ENCODE measurements at regions not wholly inside any gene's neighbourhood (a gene's known extent, or its start where the extent isn't known, plus 50 kb on each side); places are given as distances from the start of the nearest gene placed in this dataset.
"Not testable (repeated sequence)": the region's sequence is repeated elsewhere in the genome, so short reads cannot be mapped to it uniquely, and the experiment has no call there.

- FAIRE-seq, result peak; percentile 78
Observed at GRCh38 chrX:40788698-40789097, 53.4 kb upstream of the MED14 start.

DNA sequence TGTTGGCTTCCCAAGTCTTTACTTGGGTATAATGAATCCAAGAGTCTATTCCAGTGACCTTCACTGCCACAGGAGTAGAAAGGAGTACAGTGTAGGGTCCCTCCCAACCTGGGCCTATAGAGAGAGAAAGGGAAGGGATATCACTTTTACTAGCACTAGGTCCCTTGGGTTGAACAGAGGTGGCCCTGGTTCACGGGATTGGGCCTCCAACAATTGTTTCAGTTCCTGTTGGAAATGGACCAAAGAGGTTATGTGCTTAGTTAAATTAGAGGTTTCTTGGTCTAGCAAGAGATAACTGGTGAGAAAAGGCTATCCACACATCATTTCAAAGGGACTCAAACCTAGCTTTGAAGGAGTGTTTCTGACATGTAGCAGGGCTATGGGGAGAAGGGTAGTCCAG, 57.1 kb upstream of the MED14 start:
- no peak for FAIRE-seq

GRCh38 chrX:40794829-40795130, 59.4 kb upstream of the MED14 start:
- not testable (repeated sequence) for FAIRE-seq

- FAIRE-seq, result not testable (repeated sequence)
Observed at GRCh38 chrX:40799745-40800144, 64.4 kb upstream of the MED14 start.

DNA sequence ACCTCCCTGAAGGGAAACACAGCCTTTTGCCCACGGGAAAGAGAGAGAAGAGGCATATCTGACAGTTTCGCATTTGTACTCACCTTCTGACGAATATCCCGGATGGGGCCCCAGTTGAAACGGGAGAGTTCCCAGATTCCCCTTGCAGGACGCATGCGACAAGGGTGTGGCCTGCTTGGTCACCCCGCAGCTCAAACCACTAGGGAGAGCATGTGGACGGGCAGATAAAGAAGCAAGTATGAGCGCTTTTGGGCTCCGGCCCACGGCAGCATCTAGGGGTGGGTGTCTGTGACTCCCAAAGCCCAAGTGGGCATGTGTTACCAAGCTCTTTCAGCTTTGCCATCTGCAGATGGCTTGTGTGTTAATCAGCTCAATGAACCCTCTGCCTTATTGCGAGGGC, 70.1 kb upstream of the MED14 start:
- no peak for FAIRE-seq

DNA sequence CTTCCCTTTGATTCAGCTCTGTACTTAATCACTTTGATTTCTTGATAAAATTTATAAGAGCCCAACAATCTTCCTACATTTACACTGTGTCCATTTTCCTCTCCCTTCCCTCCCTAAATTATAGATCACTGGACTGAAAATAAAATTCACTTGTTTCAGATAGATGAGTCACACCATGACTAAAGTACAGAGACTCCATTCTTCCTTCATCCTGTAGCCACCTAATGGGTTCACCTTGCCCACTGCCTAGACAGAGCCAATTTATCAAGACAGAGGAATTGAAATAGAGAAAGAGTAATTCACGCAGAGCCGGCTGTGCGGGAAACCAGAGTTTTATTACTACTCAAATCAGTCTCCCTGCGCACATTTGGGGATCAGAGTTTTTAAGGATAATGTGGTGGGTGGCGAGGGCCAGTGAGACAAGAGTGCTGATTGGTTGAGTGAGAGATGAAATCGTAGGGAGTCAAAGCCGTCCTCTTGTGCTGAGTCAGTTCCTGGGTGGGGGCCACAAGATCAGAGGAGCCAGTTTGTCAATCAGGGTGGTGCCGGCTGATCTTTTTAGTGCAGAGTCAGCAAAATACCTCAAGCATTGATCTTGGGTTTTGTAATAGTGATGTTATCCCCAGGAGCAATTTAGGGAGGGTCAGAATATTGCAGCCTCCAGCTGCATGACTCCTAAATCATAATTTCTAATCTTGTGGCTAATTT, 71.3 kb upstream of the MED14 start:
- no peak for FAIRE-seq

- no peak for FAIRE-seq
Observed at GRCh38 chrX:40807384-40807783, 72.0 kb upstream of the MED14 start.

- FAIRE-seq, result no peak
Observed at GRCh38 chrX:40808203-40808602, 72.9 kb upstream of the MED14 start.

DNA sequence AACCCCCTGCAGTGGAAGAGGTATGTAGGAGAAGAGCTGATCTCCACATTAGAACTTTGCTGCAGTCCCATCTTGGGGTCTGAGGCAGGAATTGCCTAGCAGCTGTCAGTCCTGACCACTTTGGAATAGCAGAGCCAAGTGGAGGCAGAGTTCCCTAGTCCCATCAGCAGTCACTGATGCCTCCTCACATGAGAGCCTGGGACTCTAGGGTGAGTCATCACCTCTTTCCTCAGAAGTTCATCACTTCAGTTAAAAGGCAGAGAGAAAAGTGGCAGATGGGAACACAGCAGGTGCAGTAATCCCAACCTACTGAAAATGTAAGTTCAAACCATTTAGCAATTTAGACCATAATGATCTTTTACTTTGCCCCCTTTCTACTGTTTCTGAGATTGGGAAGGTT, 73.9 kb upstream of the MED14 start:
- no peak for FAIRE-seq

- FAIRE-seq, result peak; percentile 87
Observed at GRCh38 chrX:40815045-40815444, 79.7 kb upstream of the MED14 start.

DNA sequence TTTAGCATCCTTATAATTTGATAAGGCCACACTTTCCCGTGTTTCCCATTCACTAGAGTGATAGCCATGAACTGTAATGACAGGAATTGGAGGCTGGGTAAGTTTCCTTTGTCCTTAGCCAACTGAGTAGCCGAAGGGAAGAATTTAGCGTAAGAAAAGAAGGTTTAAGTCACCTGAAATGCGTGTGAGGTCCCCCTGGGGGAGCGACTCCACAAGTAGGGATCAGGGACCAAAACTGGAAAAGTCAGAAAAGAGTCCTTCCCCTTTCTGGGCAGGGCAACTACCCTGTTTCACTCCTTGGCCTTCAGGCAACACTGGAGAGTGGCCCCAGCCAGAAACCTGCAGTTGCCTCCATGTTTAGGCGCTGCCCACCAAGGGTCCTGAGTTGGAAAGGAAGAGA, 81.6 kb upstream of the MED14 start:
- FAIRE-seq, result no peak

- peak; percentile 14 for FAIRE-seq
Observed at GRCh38 chrX:40818236-40818635, 82.9 kb upstream of the MED14 start.

- FAIRE-seq, result no peak
Observed at GRCh38 chrX:40821780-40822179, 86.4 kb upstream of the MED14 start.

DNA sequence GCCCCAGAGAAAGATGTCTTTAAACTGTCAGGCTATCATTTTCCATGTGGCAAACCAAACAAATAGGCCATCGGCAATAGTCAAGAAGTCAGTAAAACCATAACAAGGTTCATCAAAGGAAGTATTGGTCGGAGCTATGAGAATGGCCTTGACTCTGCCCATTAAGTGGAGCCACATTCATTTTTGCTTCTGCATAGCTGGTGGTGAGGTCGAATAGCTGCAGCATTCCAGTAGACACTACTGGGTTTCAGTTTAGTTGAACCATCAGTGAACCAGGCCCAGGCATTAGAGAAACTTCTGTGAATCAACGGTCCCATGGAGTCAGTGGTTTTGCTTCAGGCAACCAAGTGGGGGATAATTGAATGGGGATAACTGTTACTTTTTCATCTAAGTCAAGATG, 92.0 kb upstream of the MED14 start:
- no peak for FAIRE-seq

- no peak for FAIRE-seq
Observed at GRCh38 chrX:40831750-40832149, 96.4 kb upstream of the MED14 start.

- no peak for FAIRE-seq
Observed at GRCh38 chrX:40832723-40833122, 97.4 kb upstream of the MED14 start.

- no peak for FAIRE-seq
Observed at GRCh38 chrX:40834225-40834624, 98.9 kb upstream of the MED14 start.

DNA sequence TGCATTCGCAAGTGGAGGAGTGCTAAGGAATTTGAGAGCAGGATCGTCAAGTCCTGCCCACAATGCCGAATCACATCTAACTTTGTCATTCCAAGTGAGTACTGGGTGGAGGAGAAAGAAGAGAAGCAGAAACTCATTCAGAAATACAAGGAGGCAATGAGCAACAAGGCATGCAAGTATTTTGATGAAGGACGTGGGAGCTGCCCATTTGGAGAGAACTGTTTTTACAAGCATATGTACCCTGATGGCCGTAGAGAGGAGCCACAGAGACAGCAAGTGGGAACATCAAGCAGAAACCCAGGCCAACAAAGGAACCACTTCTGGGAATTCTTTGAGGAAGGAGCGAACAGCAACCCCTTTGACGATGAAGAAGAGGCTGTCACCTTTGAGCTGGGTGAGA, 100.2 kb upstream of the MED14 start:
- no peak for FAIRE-seq

DNA sequence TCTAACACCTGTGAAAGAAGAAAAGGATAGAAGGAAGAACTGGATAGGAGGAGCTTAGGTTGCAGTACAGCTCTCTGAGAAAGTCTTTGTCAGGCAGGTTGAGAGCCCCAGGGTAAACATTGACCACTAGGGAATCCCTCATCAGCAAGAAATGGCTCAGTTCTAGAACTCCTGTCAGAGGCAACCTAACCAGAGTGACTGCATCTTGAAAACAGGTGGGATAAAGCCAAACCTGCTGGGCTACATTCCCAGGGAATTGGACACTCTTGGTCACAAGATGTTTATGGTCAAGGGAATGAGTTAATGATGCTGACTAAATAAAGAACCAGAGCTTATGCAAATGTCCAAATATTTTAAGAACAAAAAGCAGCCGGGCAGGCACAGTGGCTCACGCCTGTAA, 108.3 kb upstream of the MED14 start:
- FAIRE-seq, result no peak

DNA sequence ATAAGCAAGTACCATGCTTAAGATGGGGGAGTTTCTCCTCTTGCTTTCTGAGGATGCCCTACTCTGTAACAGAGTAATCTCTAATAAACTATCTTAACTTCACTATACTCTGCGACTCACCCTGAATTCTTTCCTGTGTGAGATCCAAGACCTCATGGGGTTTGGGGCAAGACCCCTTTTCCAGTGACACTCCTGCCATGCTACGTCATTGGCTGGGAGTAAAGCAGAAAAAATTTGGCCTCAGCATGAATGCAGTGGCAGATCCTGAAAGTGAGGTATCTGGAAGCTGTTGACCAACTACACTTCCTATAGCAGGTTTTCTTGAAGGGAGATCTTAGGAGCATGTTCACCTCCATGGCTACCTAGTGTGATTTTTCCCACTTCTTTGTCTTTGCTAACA, 109.1 kb upstream of the MED14 start:
- no peak for FAIRE-seq

GRCh38 chrX:40845331-40845911, 110.1 kb upstream of the MED14 start:
- no peak for FAIRE-seq

DNA sequence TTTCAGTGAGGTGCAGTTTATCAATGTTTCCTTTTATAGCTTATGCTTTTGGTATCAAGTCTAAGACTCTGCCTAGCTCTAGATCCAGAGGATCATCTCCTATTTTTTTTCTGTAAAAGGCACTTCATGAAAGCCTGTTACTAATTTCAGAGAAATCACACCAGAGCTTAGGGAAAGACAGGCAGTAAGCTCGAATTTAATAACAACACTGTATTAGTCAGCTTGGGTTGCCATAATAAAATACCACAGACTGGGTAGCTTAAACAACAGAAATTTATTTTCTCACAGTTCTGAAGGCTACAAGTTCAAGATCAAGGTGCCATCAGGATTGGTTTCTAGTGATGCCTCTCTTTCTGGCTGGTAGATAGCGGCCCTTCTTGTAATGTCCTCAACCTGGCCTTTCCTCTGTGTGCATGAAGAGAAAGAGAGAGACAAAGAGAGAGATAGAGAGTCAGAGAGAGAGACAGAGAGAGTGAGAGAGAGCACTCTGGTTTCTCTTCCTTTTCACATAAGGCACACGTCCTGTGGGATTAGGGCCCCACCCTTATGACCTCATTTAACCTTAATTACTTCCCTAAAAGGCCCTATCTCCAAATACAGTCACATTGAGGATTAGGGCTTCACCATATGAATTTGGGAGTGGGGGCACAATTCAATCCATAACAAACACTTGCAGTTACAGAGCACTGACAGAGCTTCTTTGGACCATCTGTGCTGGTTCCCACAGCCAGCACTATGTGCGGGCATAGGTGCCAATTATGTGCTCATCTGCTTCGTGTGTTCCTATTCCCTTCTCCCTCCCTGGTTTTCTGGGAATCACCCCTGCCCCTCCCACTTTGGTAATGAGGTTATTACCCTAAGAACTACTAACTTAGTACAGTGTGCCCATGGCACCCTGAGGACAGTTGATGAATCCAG, 114.8 kb upstream of the MED14 start:
- no peak for FAIRE-seq

- no peak for FAIRE-seq
Observed at GRCh38 chrX:40852586-40852985, 117.2 kb upstream of the MED14 start.
